Gastroesophageal sphincter (tissue), 3 donors: ENCODE measurements at regions not wholly inside any gene's neighbourhood (a gene's known extent, or its start where the extent isn't known, plus 50 kb on each side); places are given as distances from the start of the nearest gene placed in this dataset.

Experiments used
- POLR2A ChIP-seq, 2 donors: fragments of 450-650 bp; IDR thresholded peaks; one replicate each; pipeline ENCODE4 v1.6.1; 2017; ENCODE audit warnings: antibody characterized with exemption in 2 of 2, mild to moderate bottlenecking in 2 of 2, moderate library complexity in 1 of 2
- POLR2AphosphoS5 ChIP-seq: sonication (generic); formaldehyde crosslinking; IDR thresholded peaks from one replicate; pipeline ENCODE4 v1.6.1; 2017; ENCODE audit warnings: antibody characterized with exemption
- TF ChIP-seq, protein P1 (sequence below), 4 experiments: fragments of 200-600 bp in 2 of 4; fragments of 450-650 bp in 2 of 4; sonication (generic) in 1 of 4; IDR thresholded peaks; one replicate each; pipeline ENCODE4 v1.5.1; 2017 to 2019; ENCODE audit warnings: antibody characterized with exemption in 4 of 4, mild to moderate bottlenecking in 2 of 4, moderate library complexity in 2 of 4

DNA sequence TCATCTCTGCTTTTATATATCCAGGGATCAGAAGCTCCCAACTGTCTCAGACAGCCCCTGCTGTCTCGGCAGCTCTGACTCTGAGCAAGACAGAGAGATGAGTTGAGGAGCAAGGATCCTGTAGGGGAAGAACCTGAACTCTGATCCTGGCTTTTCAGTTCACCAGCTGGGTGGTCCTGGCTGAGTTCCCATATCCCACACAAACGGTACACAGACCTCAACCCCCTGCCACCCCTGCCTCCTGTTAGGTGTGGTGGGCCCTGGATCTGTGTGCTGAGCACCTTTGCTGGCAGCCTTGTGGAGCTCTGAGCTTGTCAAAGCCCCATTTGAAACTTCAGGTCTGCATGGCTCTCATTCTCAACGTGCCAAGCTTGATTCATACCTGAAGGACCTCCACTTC is 54.3 kb upstream of the GPR26 start:
- TF ChIP-seq, protein P1, sequence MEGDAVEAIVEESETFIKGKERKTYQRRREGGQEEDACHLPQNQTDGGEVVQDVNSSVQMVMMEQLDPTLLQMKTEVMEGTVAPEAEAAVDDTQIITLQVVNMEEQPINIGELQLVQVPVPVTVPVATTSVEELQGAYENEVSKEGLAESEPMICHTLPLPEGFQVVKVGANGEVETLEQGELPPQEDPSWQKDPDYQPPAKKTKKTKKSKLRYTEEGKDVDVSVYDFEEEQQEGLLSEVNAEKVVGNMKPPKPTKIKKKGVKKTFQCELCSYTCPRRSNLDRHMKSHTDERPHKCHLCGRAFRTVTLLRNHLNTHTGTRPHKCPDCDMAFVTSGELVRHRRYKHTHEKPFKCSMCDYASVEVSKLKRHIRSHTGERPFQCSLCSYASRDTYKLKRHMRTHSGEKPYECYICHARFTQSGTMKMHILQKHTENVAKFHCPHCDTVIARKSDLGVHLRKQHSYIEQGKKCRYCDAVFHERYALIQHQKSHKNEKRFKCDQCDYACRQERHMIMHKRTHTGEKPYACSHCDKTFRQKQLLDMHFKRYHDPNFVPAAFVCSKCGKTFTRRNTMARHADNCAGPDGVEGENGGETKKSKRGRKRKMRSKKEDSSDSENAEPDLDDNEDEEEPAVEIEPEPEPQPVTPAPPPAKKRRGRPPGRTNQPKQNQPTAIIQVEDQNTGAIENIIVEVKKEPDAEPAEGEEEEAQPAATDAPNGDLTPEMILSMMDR (IDR thresholded peaks at IDR 0.05), result no peak
- TF ChIP-seq POLR2AphosphoS5 (no peak), POLR2A (IDR thresholded peaks at IDR 0.05) (no peak)
